Activated naive CD8-positive, alpha-beta T cell (primary cell): ENCODE measurements at regions not wholly inside any gene's neighbourhood (a gene's known extent, or its start where the extent isn't known, plus 50 kb on each side); places are given as distances from the start of the nearest gene placed in this dataset.
"Not testable (repeated sequence)": the region's sequence is repeated elsewhere in the genome, so short reads cannot be mapped to it uniquely, and the experiment has no call there.

ENCODE experiments used
- H3K27ac Mint-ChIP-seq: one replicate; pipeline ENCODE4 v1.8.0; 2021; ENCODE audit warnings: mixed read lengths
- H3K27me3 Mint-ChIP-seq: one replicate; pipeline ENCODE4 v1.8.0; 2021; ENCODE audit warnings: mixed read lengths
- H3K36me3 Mint-ChIP-seq: one replicate; pipeline ENCODE4 v1.8.0; 2021; ENCODE audit warnings: mixed read lengths
- H3K4me1 Mint-ChIP-seq: one replicate; pipeline ENCODE4 v1.8.0; 2021; ENCODE audit warnings: low read depth, mixed read lengths
- H3K4me3 Mint-ChIP-seq: one replicate; pipeline ENCODE4 v1.8.0; 2021; ENCODE audit warnings: mild to moderate bottlenecking, mixed read lengths
- H3K9me3 Mint-ChIP-seq: one replicate; pipeline ENCODE4 v1.8.0; 2021; ENCODE audit warnings: low read depth, mixed read lengths

DNA sequence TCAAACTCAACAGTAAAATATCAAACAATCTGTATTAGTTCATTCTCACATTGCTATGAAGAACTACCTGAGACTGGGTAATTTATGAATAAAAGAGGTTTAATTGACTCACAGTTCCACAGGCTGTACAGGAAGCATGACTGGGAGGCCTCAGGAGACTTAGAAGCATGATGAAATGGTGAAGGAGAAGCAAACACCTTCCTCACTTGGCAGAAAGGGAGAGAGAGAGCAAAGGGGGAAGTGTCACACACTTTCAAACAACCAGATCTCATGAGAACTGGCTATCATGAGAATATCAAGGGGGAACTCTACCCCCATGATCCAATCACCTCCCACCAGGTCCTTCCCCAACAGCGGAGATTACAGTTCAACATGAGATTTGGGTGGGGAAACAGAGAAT is 198.5 kb upstream of the CRIM1 start:
- not testable (repeated sequence) for H3K4me1 Mint-ChIP-seq, H3K4me3 Mint-ChIP-seq, H3K36me3 Mint-ChIP-seq, H3K27ac Mint-ChIP-seq, H3K9me3 Mint-ChIP-seq, H3K27me3 Mint-ChIP-seq

DNA sequence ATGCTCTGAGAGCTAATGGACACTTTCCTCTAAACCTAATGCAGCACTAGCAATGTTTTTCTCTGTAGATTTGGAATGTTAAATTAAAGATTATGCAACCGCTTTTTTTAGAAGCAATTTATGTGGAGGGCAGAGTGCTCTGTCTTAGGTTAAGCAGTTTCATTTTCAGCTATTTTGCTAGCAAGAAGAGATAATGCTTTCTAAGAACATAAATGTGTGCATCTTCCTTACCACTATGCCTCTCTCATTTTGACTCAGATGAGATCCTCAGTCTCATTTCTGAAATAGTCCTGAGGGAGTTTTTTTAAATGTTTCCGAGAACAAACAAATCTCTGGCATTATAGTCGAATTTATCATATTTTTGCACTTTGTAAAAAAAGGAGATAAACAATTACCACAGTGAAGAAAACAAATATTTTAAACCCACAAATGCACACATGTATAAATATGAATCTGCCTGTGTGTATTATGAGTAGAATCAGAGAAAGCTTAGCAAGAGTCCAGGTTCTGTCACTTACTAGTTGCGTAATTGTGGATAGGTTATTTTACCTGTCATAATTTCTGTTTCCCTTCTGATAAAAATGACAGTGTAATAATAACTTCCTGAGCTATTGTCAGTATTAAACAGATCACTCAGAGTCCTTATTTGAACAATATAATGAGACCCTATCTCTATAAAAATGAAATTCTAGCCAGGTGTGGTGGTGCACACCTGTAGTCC is 207.7 kb upstream of the CRIM1 start:
- Mint-ChIP-seq H3K27ac (no peak overlapping the region), H3K36me3 (no peaks in the 10 kb centered on the region), H3K9me3 (no peaks in the 10 kb centered on the region), H3K27me3 (no peaks in the 10 kb centered on the region), H3K4me1 (peaks cover 4% of the 10 kb centered on the region), H3K4me3 (no peak overlapping the region)

- Mint-ChIP-seq H3K27ac (no peak overlapping the region), H3K27me3 (no peaks in the 10 kb centered on the region), H3K9me3 (no peaks in the 10 kb centered on the region), H3K4me1 (peaks cover 4% of the 10 kb centered on the region), H3K36me3 (no peaks in the 10 kb centered on the region), H3K4me3 (no peak overlapping the region)
Observed at GRCh38 chr2:36146765-36147164, 208.8 kb upstream of the CRIM1 start.

- Mint-ChIP-seq H3K4me3 (no peak overlapping the region), H3K27ac (no peak overlapping the region), H3K4me1 (peaks cover 15% of the 10 kb centered on the region), H3K27me3 (no peaks in the 10 kb centered on the region), H3K36me3 (no peaks in the 10 kb centered on the region), H3K9me3 (no peaks in the 10 kb centered on the region)
Observed at GRCh38 chr2:36140391-36140790, 215.2 kb upstream of the CRIM1 start.

- Mint-ChIP-seq H3K9me3 (no peaks in the 10 kb centered on the region), H3K27ac (no peak overlapping the region), H3K27me3 (no peaks in the 10 kb centered on the region), H3K36me3 (no peaks in the 10 kb centered on the region), H3K4me1 (peaks cover 15% of the 10 kb centered on the region), H3K4me3 (no peak overlapping the region)
Observed at GRCh38 chr2:36137612-36138011, 218.0 kb upstream of the CRIM1 start.

GRCh38 chr2:36134281-36134680 is 221.3 kb upstream of the CRIM1 start:
- no peaks in the 10 kb centered on the region for H3K27me3 Mint-ChIP-seq
- no peak overlapping the region for H3K4me3 Mint-ChIP-seq
- peaks cover 15% of the 10 kb centered on the region for H3K4me1 Mint-ChIP-seq
- H3K9me3 Mint-ChIP-seq: no peaks in the 10 kb centered on the region
- H3K27ac Mint-ChIP-seq: no peak overlapping the region
- H3K36me3 Mint-ChIP-seq: no peaks in the 10 kb centered on the region

- H3K4me3 Mint-ChIP-seq: no peak overlapping the region
- no peaks in the 10 kb centered on the region for H3K9me3 Mint-ChIP-seq
- H3K4me1 Mint-ChIP-seq: peaks cover 6% of the 10 kb centered on the region
- peaks cover 2% of the 10 kb centered on the region for H3K27me3 Mint-ChIP-seq
- no peak overlapping the region for H3K27ac Mint-ChIP-seq
- no peaks in the 10 kb centered on the region for H3K36me3 Mint-ChIP-seq
Observed at GRCh38 chr2:36128359-36128758, 227.2 kb upstream of the CRIM1 start.

- Mint-ChIP-seq H3K27ac (no peak overlapping the region), H3K9me3 (peaks cover 4% of the 10 kb centered on the region), H3K36me3 (no peaks in the 10 kb centered on the region), H3K4me3 (no peak overlapping the region), H3K4me1 (peaks cover 6% of the 10 kb centered on the region), H3K27me3 (peaks cover 7% of the 10 kb centered on the region)
Observed at GRCh38 chr2:36125702-36126101, 229.9 kb upstream of the CRIM1 start.

- Mint-ChIP-seq H3K9me3 (peaks cover 9% of the 10 kb centered on the region), H3K27me3 (peaks cover 7% of the 10 kb centered on the region)
Observed at GRCh38 chr2:36123995-36124394, 231.6 kb upstream of the CRIM1 start.

GRCh38 chr2:36097022-36097421 is 258.6 kb upstream of the CRIM1 start:
- no peak overlapping the region for H3K4me3 Mint-ChIP-seq
- H3K9me3 Mint-ChIP-seq: peaks cover 3% of the 10 kb centered on the region
- peaks cover 2% of the 10 kb centered on the region for H3K36me3 Mint-ChIP-seq
- no peaks in the 10 kb centered on the region for H3K4me1 Mint-ChIP-seq
- H3K27me3 Mint-ChIP-seq: peaks cover 1% of the 10 kb centered on the region
- H3K27ac Mint-ChIP-seq: no peak overlapping the region

More at GRCh38 chr2:36123995-36124394, 231.6 kb upstream of the CRIM1 start:
- Mint-ChIP-seq H3K4me1 (peaks cover 6% of the 10 kb centered on the region), H3K27ac (no peak overlapping the region), H3K36me3 (no peaks in the 10 kb centered on the region), H3K4me3 (no peak overlapping the region)

- not testable (repeated sequence) for H3K36me3 Mint-ChIP-seq, H3K4me1 Mint-ChIP-seq, H3K27me3 Mint-ChIP-seq, H3K4me3 Mint-ChIP-seq, H3K27ac Mint-ChIP-seq, H3K9me3 Mint-ChIP-seq
Observed at GRCh38 chr2:36091844-36092741, 263.5 kb upstream of the CRIM1 start.

DNA sequence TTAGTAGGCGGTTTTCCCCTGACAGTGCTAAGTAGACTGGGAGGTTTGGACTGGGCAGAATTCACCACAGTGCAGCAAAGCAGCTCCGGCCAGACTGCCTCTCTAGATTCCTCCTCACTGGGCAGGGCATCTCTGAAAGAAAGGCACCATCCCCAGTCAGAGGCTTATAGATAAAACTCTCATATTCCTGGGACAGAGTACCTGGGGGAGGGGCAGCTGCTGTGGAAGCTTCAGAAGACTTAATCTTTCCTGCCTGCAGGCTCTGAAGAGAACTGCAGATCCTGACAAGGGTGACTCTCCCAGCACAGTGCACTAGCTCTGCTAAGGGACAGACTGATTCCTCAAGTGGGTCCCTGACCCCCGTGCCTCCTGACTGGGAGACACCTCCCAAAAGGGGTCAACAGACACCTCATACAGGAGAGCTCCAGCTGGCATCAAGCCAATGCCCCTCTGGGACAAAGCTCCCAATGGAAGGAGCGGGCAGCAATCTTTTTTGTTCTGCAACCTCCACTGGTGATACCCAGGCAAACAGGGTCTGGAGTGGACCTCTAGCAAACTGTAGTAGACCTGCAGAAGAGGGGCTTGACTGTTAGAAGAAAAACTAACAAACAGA is 266.8 kb upstream of the CRIM1 start:
- Mint-ChIP-seq H3K36me3 (no peaks in the 10 kb centered on the region), H3K9me3 (peaks cover under 1% of the 10 kb centered on the region), H3K4me3 (no peak overlapping the region), H3K27me3 (peaks cover 8% of the 10 kb centered on the region), H3K27ac (no peak overlapping the region), H3K4me1 (no peaks in the 10 kb centered on the region)

DNA sequence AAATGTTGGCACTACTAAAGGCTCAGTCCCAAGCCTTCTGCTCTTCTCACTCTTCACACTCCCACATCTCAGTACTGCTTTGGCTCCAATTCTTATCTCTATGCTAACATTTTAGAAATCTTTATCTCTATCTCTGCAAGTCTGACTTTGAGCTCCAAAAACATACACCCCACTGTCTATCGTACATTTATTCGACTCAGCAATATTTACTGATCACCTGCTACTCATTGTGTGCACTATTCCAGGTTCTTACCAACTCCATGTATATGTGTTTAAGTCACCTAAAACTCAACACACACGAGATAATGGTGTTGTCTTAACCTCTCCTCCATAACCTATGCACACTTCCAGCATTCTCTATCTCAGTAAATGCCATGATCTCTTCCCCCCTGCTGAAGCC is 268.2 kb upstream of the CRIM1 start:
- Mint-ChIP-seq H3K27me3 (peaks cover 8% of the 10 kb centered on the region), H3K9me3 (no peaks in the 10 kb centered on the region), H3K4me3 (no peak overlapping the region), H3K36me3 (no peaks in the 10 kb centered on the region), H3K27ac (no peak overlapping the region), H3K4me1 (no peaks in the 10 kb centered on the region)

- no peak overlapping the region for H3K27ac Mint-ChIP-seq
- no peaks in the 10 kb centered on the region for H3K9me3 Mint-ChIP-seq
Observed at GRCh38 chr2:36079793-36080192, 275.8 kb upstream of the CRIM1 start.

DNA sequence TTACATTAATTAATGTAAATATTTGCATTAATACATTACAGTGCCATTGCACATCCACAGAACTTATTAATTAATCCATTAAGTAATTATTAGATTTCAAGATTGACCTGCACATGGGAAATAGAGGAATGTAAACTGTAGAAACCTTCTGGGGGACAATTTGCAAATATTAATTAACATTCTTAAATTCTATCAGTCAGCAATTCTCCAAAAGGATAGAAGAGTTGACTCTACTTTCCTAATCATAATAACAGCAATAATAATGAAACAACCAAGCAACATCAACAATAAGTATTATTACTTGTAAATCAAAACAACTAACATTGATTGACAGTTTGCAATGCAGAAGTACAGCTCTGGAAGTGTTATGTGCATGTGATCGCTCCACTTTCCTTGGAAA is 281.6 kb upstream of the CRIM1 start:
- no peaks in the 10 kb centered on the region for H3K9me3 Mint-ChIP-seq
- no peaks in the 10 kb centered on the region for H3K4me1 Mint-ChIP-seq
- H3K27me3 Mint-ChIP-seq: peaks cover 3% of the 10 kb centered on the region
- no peak overlapping the region for H3K27ac Mint-ChIP-seq
- no peak overlapping the region for H3K4me3 Mint-ChIP-seq
- H3K36me3 Mint-ChIP-seq: no peaks in the 10 kb centered on the region

More at GRCh38 chr2:36079793-36080192, 275.8 kb upstream of the CRIM1 start:
- Mint-ChIP-seq H3K4me3 (no peak overlapping the region), H3K36me3 (no peaks in the 10 kb centered on the region), H3K27me3 (no peaks in the 10 kb centered on the region), H3K4me1 (no peaks in the 10 kb centered on the region)
